ENCODE measurements at regions not wholly inside any gene's neighbourhood (a gene's known extent, or its start where the extent isn't known, plus 50 kb on each side); places are given as distances from the start of the nearest gene placed in this dataset.

DNA sequence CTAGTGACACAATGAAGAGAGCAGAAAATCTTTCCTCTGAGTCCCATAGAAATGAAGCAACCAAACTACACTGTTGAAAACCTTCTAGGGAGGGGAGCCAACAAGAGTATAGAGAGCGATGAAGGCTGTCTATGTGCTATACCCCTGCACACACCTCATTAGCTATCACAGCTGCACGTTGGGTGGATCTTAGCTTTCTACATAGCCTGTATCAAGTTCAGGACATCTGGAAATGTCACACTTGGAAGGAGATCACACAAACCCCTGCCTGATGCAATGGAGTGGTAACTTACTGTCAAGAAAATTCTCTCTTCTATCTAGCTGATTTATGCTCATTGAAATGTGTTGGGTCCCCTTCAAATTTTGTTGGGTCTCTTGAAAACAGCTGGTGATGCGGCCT is 127.0 kb upstream of the NTRK2 start:
- TF ChIP-seq, protein P1, sequence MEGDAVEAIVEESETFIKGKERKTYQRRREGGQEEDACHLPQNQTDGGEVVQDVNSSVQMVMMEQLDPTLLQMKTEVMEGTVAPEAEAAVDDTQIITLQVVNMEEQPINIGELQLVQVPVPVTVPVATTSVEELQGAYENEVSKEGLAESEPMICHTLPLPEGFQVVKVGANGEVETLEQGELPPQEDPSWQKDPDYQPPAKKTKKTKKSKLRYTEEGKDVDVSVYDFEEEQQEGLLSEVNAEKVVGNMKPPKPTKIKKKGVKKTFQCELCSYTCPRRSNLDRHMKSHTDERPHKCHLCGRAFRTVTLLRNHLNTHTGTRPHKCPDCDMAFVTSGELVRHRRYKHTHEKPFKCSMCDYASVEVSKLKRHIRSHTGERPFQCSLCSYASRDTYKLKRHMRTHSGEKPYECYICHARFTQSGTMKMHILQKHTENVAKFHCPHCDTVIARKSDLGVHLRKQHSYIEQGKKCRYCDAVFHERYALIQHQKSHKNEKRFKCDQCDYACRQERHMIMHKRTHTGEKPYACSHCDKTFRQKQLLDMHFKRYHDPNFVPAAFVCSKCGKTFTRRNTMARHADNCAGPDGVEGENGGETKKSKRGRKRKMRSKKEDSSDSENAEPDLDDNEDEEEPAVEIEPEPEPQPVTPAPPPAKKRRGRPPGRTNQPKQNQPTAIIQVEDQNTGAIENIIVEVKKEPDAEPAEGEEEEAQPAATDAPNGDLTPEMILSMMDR (IDR thresholded peaks at IDR 0.05), result no peak
- TF ChIP-seq EP300 (IDR thresholded peaks at IDR 0.05) (no peak), POLR2A (IDR thresholded peaks at IDR 0.05) (no peak)
